Pancreas (tissue), 10 donors: ENCODE measurements at regions not wholly inside any gene's neighbourhood (a gene's known extent, or its start where the extent isn't known, plus 50 kb on each side); places are given as distances from the start of the nearest gene placed in this dataset.

Experiments
- ATAC-seq, 4 donors: fragments of 200-7000 bp; cut with Tn5 transposase; one replicate each; pipeline versions ENCODE4 v1.8.0 to v1.9.1; 2020; ENCODE audit warnings: mild to moderate bottlenecking in 4 of 4, moderate library complexity in 4 of 4
- DNase-seq, 6 donors: peaks; one replicate each; pipeline ENCODE4 v3.0.0-alpha.2; 2020
- FAIRE-seq: peaks from 2 replicates; lab custom pipeline; 2012; peaks lifted over from hg19 to GRCh38; lab: Jason Lieb, UNC
- H3K27ac ChIP-seq, 4 donors: fragments of 200-600 bp; sonication (generic); 1 replicate in 3 of 4; 2 replicates in 1 of 4; pipeline versions ENCODE4 v1.5.0 to v1.8.0; 2020
- H3K27me3 ChIP-seq, 4 donors: fragments of 200-600 bp; one replicate each; pipeline ENCODE4 v1.8.0; 2021
- H3K36me3 ChIP-seq, 3 donors: fragments of 200-600 bp; sonication (generic) in 1 of 3; one replicate each; pipeline versions ENCODE4 v1.5.0 to v1.8.0; 2020 to 2021
- H3K4me1 ChIP-seq, 3 donors: fragments of 200-600 bp; one replicate each; pipeline ENCODE4 v1.8.0; 2021
- H3K4me3 ChIP-seq, 4 donors: fragments of 200-600 bp; sonication (generic) in 2 of 4; one replicate each; pipeline versions ENCODE4 v1.5.0 to v1.8.0; 2020 to 2021
- H3K9me3 ChIP-seq, 4 donors: fragments of 200-600 bp; one replicate each; pipeline ENCODE4 v1.8.0; 2021
- WGBS, 2 donors: extraction: QIAGEN DNeasy Blood & Tissue Kit; methylation state at CpG; one replicate each; pipeline ENCODE4 v1.1.7; 2013; 5-methylcytosine and 5-hydroxymethylcytosine counted together
- intact Hi-C, 3 donors: fragments of 100-400 bp; cut with DNase I; formaldehyde crosslinking; loops; one replicate each; pipeline versions ENCODE4 v1.11.1 to v1.14.2; 2022
- TF ChIP-seq, protein P1 (sequence below), 4 donors: fragments of 200-600 bp; sonication (generic) in 3 of 4; IDR thresholded peaks; one replicate each; pipeline versions ENCODE4 v1.5.0 to v1.8.0; 2021; ENCODE audit warnings: antibody characterized with exemption in 4 of 4
- donor health status: healthy with polysubstance abuse.
- donor health status: DM: no; HTN: no; CAD: no; lungs with moderate emphysema.
- donor health status: DM: no; HTN: no; CAD: no.
- donor health status: control.
- donor health status: control.
- donor health status: Bipolar disorder and iron deficiency.
- donor health status: DM: yes; HTN: yes; CAD: no.
- donor health status: DM: no; HTN: no; CAD: no.
- donor health status: DM: no; HTN: no; CAD: no.
- donor health status: DM: yes; HTN: yes; CAD: no.

DNA sequence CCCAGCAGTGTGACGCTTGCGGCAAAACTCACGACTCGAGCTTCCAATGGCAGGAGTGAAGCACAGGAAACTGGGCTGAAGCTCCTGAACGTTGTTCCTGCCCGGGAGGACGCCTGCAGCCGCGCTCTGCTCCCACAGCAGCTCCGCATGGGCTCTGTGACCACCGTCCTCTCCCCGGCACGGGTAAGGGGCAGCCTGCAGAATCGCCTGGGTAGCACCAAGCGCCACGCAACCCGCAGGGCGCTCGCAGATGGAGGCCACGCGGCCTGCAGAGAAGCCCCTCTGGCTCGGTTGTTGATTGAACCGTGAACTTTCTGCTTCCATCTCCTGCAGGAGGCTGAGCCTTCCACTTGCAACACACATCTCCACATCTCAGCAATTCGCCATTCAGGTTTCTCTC is 63.3 kb upstream of the ZNF236 start:
- no peak overlapping the region for H3K27ac ChIP-seq
- TF ChIP-seq, protein P1, sequence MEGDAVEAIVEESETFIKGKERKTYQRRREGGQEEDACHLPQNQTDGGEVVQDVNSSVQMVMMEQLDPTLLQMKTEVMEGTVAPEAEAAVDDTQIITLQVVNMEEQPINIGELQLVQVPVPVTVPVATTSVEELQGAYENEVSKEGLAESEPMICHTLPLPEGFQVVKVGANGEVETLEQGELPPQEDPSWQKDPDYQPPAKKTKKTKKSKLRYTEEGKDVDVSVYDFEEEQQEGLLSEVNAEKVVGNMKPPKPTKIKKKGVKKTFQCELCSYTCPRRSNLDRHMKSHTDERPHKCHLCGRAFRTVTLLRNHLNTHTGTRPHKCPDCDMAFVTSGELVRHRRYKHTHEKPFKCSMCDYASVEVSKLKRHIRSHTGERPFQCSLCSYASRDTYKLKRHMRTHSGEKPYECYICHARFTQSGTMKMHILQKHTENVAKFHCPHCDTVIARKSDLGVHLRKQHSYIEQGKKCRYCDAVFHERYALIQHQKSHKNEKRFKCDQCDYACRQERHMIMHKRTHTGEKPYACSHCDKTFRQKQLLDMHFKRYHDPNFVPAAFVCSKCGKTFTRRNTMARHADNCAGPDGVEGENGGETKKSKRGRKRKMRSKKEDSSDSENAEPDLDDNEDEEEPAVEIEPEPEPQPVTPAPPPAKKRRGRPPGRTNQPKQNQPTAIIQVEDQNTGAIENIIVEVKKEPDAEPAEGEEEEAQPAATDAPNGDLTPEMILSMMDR (IDR thresholded peaks at IDR 0.05) = no peak
- no peak overlapping the region for H3K4me3 ChIP-seq
- FAIRE-seq = no peak
- H3K36me3 ChIP-seq = no peaks in the 10 kb centered on the region
- H3K27me3 ChIP-seq = no peaks in the 10 kb centered on the region
- WGBS, 2 donors = 79 to 91% methylated on average over 21 to 24 of the region's 24 CpGs
- no peaks in the 10 kb centered on the region for H3K4me1 ChIP-seq
- ATAC-seq = no peak
- intact Hi-C loops = loop anchor here in 1 of 3 donors (10.0 kb wide), 1 partner anchor 64 kb away; no protein-coding TSS in a partner anchor
- DNase-seq = no peak
- H3K9me3 ChIP-seq = no peaks in the 10 kb centered on the region

DNA sequence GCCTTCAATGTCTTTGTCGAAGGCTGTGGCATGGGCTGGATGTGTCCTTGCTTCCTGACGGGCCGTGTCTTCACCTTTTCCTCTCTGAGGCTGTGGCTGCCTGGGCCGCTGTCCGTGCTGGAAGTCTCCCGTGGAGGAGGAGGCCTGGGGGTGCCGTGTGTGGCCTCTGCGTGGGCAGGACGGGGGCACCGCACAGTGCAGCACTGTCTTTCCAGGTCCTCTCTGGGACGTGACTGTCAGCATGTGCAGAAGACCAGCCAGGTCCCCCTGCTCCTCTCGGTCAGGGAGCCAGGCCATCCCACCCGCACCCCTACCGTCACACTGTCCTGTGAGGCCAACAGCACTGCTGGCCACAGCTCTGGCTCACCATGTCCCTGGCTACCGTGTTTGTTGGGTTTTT is 64.4 kb upstream of the ZNF236 start:
- no peak for ATAC-seq
- no peak for FAIRE-seq
- no peaks in the 10 kb centered on the region for H3K4me1 ChIP-seq
- H3K27ac ChIP-seq = no peak overlapping the region
- WGBS, 2 donors = 78 to 88% methylated on average over 15 of the region's 15 CpGs
- no peaks in the 10 kb centered on the region for H3K36me3 ChIP-seq
- no peaks in the 10 kb centered on the region for H3K9me3 ChIP-seq
- DNase-seq = no peak
- TF ChIP-seq, protein P1 (IDR thresholded peaks at IDR 0.05) = no peak
- no peak overlapping the region for H3K4me3 ChIP-seq
- intact Hi-C loops = loop anchor here in 1 of 3 donors (10.0 kb wide), 1 partner anchor 63 kb away; no protein-coding TSS in a partner anchor
- H3K27me3 ChIP-seq = no peaks in the 10 kb centered on the region

DNA sequence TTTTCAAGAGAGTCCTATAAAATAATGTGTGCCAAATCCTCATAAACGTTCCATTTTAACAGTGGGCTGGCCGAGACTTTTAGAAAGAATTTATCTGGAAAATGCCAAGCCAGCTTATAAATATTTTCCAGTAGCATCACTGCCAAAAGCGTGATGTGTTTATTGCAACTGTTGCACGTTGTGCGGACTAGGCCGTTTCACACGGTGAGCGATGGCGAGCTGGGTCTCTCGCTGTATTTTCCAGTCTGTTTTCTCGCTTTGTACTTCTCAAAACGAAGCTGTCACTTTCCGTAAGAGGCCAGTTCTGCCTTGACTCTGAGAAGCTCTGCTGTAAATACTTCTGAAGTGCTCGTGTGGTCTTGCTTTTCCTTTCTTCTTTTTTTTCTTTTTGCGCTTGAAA is 65.0 kb upstream of the ZNF236 start:
- DNase-seq (no peak), ATAC-seq (no peak), FAIRE-seq (peak; percentile 17)
- intact Hi-C loops = loop anchor here in 1 of 3 donors (10.0 kb wide), 1 partner anchor 63 kb away; no protein-coding TSS in a partner anchor
- TF ChIP-seq, protein P1 (IDR thresholded peaks at IDR 0.05) = no peak
- Histone ChIP-seq H3K4me1 (no peaks in the 10 kb centered on the region), H3K27me3 (no peaks in the 10 kb centered on the region), H3K36me3 (no peaks in the 10 kb centered on the region), H3K27ac (no peak overlapping the region), H3K4me3 (no peak overlapping the region), H3K9me3 (no peaks in the 10 kb centered on the region)
- WGBS, 2 donors = 76 to 79% methylated on average over 15 of the region's 15 CpGs

DNA sequence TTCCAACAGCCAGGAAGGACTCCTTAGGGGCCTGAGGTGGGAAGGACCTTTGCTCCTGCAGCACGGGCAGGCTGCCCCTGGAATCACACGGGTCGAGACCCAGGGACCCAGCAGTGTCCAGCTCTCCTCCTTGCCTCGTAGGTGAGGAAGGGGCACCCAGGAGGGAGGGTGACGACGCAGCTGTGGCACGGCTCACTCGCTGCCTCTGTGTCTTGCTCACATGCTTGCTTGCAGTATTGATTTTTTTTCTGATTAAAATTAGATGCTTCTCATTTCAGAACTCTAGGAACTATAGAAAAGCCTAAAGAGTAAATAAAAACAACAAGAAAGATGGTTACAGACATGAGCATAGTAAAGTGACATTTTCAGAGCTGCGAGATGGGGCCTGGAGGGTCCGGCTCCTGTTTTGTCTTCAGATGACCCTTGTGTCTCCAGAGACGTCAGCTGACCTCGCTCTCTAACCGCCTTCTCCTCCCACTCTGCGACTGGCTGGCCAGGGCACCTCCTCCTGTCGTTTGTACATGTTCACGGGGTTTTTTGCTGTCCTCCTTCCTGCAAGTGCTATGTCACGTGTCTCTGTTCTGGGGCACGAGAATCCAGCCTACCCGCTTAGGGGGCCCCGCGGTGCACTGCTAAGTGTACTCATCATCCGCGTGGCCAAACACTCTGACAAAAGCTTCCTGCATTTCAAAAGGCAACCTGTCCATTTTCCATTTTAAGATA is 65.7 kb upstream of the ZNF236 start:
- no peak overlapping the region for H3K27ac ChIP-seq
- TF ChIP-seq, protein P1 (IDR thresholded peaks at IDR 0.05) = no peak
- ATAC-seq (peak in 1 of 4 donors; percentile 30), FAIRE-seq (no peak), DNase-seq (no peak)
- H3K4me1 ChIP-seq = no peaks in the 10 kb centered on the region
- no peaks in the 10 kb centered on the region for H3K9me3 ChIP-seq
- H3K4me3 ChIP-seq = no peak overlapping the region
- H3K36me3 ChIP-seq = no peaks in the 10 kb centered on the region
- intact Hi-C loops = loop anchor here in 1 of 3 donors (10.0 kb wide), 1 partner anchor 62 kb away; no protein-coding TSS in a partner anchor
- no peaks in the 10 kb centered on the region for H3K27me3 ChIP-seq
- 59 to 63% methylated on average over 23 of the region's 23 CpGs for WGBS, 2 donors

DNA sequence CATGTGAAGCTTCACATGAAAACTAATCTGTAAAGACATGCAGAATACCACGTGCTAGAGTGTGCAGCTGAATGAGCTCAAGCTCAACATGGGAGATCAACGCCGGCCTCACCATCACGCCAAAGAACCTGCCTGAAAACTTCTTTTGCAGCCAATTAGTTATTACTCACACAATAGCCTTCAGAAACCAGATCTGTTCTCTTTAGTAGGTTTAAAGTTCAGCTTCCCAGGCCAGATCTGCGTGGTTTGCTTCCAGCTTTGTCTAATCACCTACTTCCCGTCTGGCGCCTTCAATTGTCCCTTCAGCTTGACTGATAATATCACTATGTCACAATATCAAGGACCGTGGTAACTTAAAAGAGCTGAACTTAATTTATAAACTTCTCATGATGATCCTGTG is 68.0 kb upstream of the ZNF236 start:
- H3K4me1 ChIP-seq = no peaks in the 10 kb centered on the region
- H3K9me3 ChIP-seq = peaks cover 0 to 6% (median 0%) of the 10 kb centered on the region in 4 donors
- ATAC-seq (no peak), DNase-seq (no peak), FAIRE-seq (no peak)
- no peaks in the 10 kb centered on the region for H3K36me3 ChIP-seq
- H3K4me3 ChIP-seq = no peak overlapping the region
- intact Hi-C loops = loop anchor here in 1 of 3 donors (10.0 kb wide), 1 partner anchor 60 kb away; no protein-coding TSS in a partner anchor
- TF ChIP-seq, protein P1 (IDR thresholded peaks at IDR 0.05) = no peak
- 48 to 53% methylated on average over 8 of the region's 8 CpGs for WGBS, 2 donors
- no peaks in the 10 kb centered on the region for H3K27me3 ChIP-seq
- no peak overlapping the region for H3K27ac ChIP-seq
